Activated CD8-positive, alpha-beta memory T cell treated with anti-CD3 and anti-CD28 coated beads for 48 hours (primary cell): ENCODE measurements at regions not wholly inside any gene's neighbourhood (a gene's known extent, or its start where the extent isn't known, plus 50 kb on each side); places are given as distances from the start of the nearest gene placed in this dataset.
"Not testable (repeated sequence)": the region's sequence is repeated elsewhere in the genome, so short reads cannot be mapped to it uniquely, and the experiment has no call there.

ENCODE experiments used
- DNase-seq, 3 experiments: peaks; one replicate each; pipeline ENCODE4 v3.0.0-alpha.2; 2020; ENCODE audit warnings: low read depth in 2 of 3, low spot score in 2 of 3

GRCh38 chr11:135015966-135016365, 603.9 kb upstream of the B3GAT1 start:
- DNase-seq, result no peak

GRCh38 chr11:135011313-135011712, 599.3 kb upstream of the B3GAT1 start:
- not testable (repeated sequence) for DNase-seq

DNA sequence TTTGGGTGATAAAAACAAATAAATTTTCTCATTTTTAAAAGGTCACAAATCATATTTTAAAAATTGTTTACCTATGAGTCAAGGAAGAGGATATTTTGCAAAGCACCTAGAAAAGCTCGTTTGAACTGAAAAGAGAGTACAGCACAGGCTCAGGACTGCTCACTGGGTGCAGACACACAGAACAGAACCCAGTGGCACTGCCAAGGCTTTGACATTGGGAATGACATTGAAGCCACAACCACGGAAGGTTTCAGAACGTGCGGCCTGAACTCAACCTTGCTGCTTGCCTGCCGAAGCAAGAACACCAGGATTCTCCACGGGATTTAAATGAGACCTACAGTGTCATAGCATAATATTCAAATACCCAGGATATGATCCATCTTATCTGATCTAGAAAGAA, 597.1 kb upstream of the B3GAT1 start:
- no peak for DNase-seq

DNA sequence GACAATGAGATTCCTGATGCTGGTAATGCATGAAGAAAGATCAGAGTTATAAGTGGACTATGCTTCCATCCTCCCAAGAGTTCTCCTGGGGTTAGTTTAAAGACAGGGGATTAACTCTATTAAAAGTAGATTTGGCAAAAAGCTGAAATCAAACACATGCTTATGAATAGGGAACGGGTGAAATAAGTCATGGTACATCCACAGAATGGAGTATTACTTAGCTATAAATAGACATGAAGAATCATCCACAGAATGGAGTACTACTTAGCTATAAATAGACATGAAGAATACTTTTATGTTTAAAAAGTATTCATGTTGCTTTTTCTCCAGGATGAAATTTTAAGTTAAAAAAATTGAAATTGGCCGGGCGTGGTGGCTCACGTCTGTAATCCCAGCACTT, 596.4 kb upstream of the B3GAT1 start:
- no peak for DNase-seq

- no peak for DNase-seq
These were observed 596.0 kb upstream of the B3GAT1 start for GRCh38 chr11:135008001-135008405.

DNA sequence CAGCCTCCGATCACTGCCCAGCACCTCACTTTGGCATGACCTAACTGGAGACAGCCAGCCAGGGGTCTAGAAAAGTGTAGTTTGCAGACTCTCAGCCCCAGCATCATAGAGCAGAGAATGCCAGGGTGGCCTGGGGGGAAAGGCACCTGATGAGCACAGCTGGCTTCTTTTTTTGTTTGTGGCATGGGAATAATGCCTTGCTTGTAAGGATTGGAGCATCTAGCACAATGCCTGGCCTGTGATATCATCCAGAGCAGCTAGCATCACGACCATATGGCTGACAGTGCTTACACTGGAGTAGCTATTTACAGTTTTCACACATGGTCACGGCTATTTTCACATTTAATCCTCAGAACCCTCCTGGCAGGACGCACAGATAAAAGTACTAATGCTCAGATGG, 594.8 kb upstream of the B3GAT1 start:
- no peak for DNase-seq

DNA sequence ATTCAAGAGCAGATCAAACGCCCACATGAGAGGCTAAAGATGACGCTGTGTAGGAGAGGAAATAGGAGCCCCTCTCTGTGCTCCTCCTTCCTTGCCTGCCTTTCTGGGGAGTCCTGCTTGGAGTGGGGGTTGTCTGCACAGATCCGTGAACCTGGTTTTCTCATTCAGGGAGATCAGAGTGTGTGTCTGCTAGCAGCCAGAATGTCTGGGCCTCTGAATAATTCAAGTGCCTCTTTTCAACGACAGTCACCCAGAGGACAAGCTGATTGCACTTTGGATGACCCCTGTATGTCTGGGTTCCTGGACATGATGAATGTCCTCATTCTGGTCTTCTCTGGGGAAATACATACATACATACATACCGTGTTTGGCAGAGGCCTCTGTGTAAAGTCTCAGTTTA, 592.5 kb upstream of the B3GAT1 start:
- no peak for DNase-seq

- DNase-seq, result no peak
These were observed 590.2 kb upstream of the B3GAT1 start for GRCh38 chr11:135002236-135002635.

- DNase-seq, result no peak
These were observed 589.5 kb upstream of the B3GAT1 start for GRCh38 chr11:135001581-135001980.

DNA sequence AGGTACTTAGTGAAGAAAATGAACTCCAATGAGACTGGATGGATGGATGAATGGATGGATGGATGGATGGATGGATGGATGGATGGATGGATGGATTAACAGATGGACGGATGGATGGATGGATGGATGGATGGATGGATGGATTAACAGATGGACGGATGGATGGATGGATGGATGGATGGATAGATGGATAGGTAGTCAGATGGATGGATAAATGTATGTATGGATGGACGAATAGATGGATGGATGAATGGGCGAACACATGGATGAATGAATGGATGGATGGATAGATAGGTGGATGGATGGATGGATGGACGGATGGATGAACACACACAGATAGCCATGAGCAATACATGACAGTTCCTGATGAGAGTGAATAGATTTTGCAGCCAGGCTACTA, 589.0 kb upstream of the B3GAT1 start:
- DNase-seq, result not testable (repeated sequence)

DNA sequence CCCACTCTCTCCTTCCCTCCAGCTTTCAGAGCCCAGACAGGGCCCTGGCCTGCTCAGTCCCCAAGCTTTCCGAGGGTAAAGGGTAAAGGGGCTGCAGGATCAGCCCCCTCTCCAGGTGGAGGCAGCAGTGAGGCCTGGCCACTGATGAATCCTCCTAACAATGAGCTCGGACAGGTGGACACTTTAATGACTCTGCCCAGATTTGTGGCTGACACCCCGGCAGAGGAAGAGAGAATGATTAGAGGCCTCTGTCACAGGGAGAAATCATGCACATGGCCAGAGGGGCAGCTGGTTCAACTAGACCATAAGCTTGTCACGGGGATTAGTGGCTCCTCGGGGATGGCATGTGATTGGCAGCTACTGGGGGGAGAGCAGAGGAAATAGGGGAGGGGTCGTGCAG, 587.5 kb upstream of the B3GAT1 start:
- no peak for DNase-seq

DNA sequence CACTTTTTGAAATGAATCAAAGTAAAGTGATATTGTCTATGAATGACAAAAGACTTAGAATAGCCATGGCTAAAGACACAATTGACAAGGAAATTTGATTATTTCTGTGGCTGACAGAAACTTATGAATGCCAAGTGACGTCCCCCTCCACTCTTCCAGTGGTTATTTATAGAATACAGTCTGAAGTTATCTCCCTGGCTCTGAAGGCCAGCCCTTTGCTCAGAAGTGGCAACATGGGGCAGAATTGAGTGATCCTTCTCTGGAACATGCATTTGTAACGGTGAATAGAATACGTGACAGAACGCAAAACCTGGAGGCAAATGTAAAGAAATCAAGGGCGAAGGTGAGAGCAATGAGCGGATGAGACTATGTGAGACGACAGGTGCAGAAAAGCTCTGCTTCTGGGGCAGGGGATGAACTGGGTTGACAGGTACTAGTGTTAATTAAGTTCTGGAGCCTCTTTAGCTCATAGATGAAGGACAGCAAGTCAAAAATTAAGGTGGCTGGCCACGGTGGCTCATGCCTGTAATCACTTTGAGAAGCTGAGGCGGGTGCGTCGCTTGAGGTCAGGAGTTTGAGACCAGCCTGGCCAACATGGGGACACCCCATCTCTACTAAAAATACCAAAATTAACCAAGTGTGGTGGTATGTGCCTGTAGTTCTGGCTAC, 585.7 kb upstream of the B3GAT1 start:
- no peak for DNase-seq

DNA sequence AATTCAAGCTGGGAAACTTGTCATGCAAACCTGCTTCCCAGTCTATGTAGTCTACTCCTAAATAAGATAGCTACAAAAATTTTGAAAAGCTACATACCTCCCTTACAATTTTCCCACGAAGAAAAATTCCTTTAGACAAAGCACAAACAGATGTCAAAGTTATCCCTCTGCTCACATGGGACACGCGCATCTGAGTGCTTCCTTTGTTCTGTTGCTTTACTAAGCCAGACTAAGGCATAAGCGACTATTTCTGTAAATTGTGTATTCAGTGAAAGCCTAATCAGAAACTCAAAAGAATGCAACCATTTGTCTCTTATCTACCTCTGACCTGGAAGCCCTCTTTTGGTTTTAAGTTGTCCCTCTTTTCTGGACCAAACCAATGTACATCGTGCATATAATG, 583.7 kb upstream of the B3GAT1 start:
- DNase-seq, result no peak

GRCh38 chr11:134994431-134994830, 582.4 kb upstream of the B3GAT1 start:
- DNase-seq, result no peak

DNA sequence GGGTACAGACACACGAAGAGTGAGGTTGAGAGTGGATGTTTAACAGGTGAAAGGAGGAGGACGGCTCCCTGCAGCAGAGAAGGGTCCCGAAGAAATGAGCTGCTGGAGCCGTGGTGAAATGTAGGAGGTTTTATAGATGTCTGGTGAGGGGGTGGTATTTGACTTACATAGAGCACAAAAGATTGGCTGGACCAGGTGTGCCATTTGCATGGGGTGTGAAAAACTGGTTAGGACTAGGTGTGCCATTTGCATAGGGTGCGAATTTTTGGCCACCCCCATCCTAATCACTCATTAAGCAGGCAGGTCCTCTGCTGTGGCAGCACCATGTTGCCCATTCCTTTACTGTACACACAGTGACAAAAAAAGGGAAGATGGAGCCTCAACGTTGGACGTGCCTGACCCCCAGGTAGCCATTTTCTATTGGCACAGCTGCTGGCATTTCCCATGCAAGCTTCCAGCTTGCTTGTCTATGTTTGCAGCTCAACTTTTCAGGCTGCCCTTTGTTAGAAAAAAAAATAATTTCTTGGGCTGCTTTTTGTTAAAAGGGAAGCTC, 581.7 kb upstream of the B3GAT1 start:
- DNase-seq, result no peak

DNA sequence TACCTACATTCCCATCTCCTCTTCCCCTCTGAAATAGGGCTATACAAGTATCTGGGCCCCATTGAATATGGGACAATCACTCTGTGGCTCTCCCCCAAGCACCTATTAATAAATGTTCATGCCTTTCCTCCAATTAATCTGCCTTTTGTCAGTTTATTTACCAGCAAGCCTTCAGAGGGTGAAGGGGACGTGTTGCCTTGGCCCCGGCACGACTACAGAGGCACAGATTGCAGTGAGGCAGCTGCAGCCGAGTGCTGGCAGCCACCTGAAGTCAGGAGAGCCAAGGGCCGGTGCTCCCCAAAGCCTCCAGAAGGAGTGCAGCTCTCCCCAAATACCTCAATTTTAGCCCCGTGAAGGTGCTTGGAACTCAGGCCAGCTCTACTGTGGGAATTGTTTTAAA, 580.9 kb upstream of the B3GAT1 start:
- no peak for DNase-seq

- no peak for DNase-seq
These were observed 576.5 kb upstream of the B3GAT1 start for GRCh38 chr11:134988495-134988894.

- DNase-seq, result no peak
These were observed 575.8 kb upstream of the B3GAT1 start for GRCh38 chr11:134987822-134988221.

- DNase-seq, result no peak
These were observed 575.3 kb upstream of the B3GAT1 start for GRCh38 chr11:134987223-134987768.

- DNase-seq, result no peak
These were observed 572.4 kb upstream of the B3GAT1 start for GRCh38 chr11:134984421-134984820.

- not testable (repeated sequence) for DNase-seq
These were observed 570.4 kb upstream of the B3GAT1 start for GRCh38 chr11:134982432-134982831.

DNA sequence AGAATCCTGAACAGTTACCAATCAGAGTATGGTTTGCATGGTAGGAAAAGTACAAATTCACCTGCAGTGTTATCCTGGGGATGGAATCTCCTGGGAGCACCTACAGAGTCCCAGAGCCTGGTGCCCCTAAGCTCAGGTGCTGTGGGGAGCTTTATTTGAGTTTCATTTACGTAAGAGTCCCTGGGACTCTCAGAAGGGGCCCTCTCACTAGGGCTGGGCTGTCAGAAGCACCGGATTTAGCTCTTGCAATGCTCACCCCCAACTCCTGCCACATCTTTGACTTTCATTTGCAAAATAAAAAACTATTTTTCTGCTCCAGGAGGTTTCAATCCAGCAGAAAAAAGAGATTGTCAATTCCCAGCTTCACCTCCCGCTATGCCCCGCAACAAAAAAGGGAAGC, 569.8 kb upstream of the B3GAT1 start:
- DNase-seq, result no peak
